Endodermal cell (in vitro differentiated cells): ENCODE measurements at regions not wholly inside any gene's neighbourhood (a gene's known extent, or its start where the extent isn't known, plus 50 kb on each side); places are given as distances from the start of the nearest gene placed in this dataset.
A peak's percentile ranks its signal among the peaks of the same experiment; 100 is the strongest.

ENCODE experiments used
- DNase-seq: peaks from one replicate; pipeline ENCODE4 v3.0.0-alpha.2; 2017
- H3K27ac ChIP-seq: 2 replicates; pipeline ENCODE4 v1.5.1; 2013; ENCODE audit warnings: mild to moderate bottlenecking, low read depth, low read length, moderate library complexity
- H3K27me3 ChIP-seq: 2 replicates; pipeline ENCODE4 v1.6.1; 2013; ENCODE audit warnings: mild to moderate bottlenecking, low read length, moderate library complexity; ENCODE audit not compliant: insufficient read depth, control insufficient read depth, poor library complexity, severe bottlenecking
- H3K36me3 ChIP-seq: 2 replicates; pipeline ENCODE4 v1.7.0; 2013; ENCODE audit warnings: mild to moderate bottlenecking, low read length, moderate library complexity; ENCODE audit not compliant: control insufficient read depth, insufficient read depth
- H3K4me1 ChIP-seq: one replicate; pipeline ENCODE4 v1.7.0; 2013; ENCODE audit warnings: low read length; ENCODE audit not compliant: control insufficient read depth, insufficient read depth
- H3K4me3 ChIP-seq: 2 replicates; pipeline ENCODE4 v1.5.1; 2013; ENCODE audit warnings: mild to moderate bottlenecking, low read length, moderate library complexity
- H3K9ac ChIP-seq: 2 replicates; pipeline ENCODE4 v1.6.1; 2013; ENCODE audit warnings: mild to moderate bottlenecking, low read length, moderate library complexity; ENCODE audit not compliant: poor library complexity, severe bottlenecking; ENCODE audit errors: extremely low read depth
- H3K9me3 ChIP-seq: 2 replicates; pipeline ENCODE4 v1.6.1; 2013; ENCODE audit warnings: mild to moderate bottlenecking, low read length, moderate library complexity; ENCODE audit not compliant: control insufficient read depth
- H3K27ac Mint-ChIP-seq: 2 replicates; pipeline ENCODE4 v1.8.0; 2020; ENCODE audit warnings: mixed read lengths
- H3K27me3 Mint-ChIP-seq: 2 replicates; pipeline ENCODE4 v1.8.0; 2021; ENCODE audit warnings: mild to moderate bottlenecking, mixed read lengths; ENCODE audit not compliant: insufficient read depth
- H3K36me3 Mint-ChIP-seq: 2 replicates; pipeline ENCODE4 v1.8.0; 2020; ENCODE audit warnings: low read depth, mixed read lengths
- H3K4me1 Mint-ChIP-seq: 2 replicates; pipeline ENCODE4 v1.8.0; 2020; ENCODE audit warnings: mixed read lengths
- H3K4me3 Mint-ChIP-seq: 2 replicates; pipeline ENCODE4 v1.8.0; 2020; ENCODE audit warnings: mild to moderate bottlenecking, moderate library complexity, mixed read lengths
- H3K9me3 Mint-ChIP-seq: 2 replicates; pipeline ENCODE4 v1.8.0; 2020; ENCODE audit warnings: mild to moderate bottlenecking, mixed read lengths
- CTCF ChIP-seq: fragments of 200-600 bp; sonication (generic); conservative IDR thresholded peaks from 2 replicates; pipeline ENCODE4 v1.5.0; 2021; ENCODE audit warnings: antibody characterized with exemption, mild to moderate bottlenecking
- WGBS, 2 experiments: methylation state at CpG; one replicate each; pipeline versions ENCODE4 v1.1.5 to v1.1.7; 2013; ENCODE audit warnings: missing lambda C conversion rate in 2 of 2, mixed read lengths in 1 of 2; ENCODE audit not compliant: insufficient coverage in 1 of 2, insufficient read length in 1 of 2; 5-methylcytosine and 5-hydroxymethylcytosine counted together

GRCh38 chr14:38737686-38738407 is 365.2 kb downstream of the SEC23A start:
- no peak for TF ChIP-seq CTCF
- H3K4me1 ChIP-seq = peaks cover 3% of the 10 kb centered on the region
- DNase-seq = peak; percentile 61
- H3K9me3 Mint-ChIP-seq = peaks cover 2% of the 10 kb centered on the region
- no peaks in the 10 kb centered on the region for H3K27me3 ChIP-seq
- H3K9me3 ChIP-seq = peaks cover 15% of the 10 kb centered on the region
- 68 to 88% methylated on average over 9 to 12 of the region's 12 CpGs for WGBS, 2 experiments
- H3K4me3 Mint-ChIP-seq = no peak overlapping the region
- peaks cover 3% of the 10 kb centered on the region for H3K27me3 Mint-ChIP-seq
- no peak overlapping the region for H3K27ac Mint-ChIP-seq
- H3K9ac ChIP-seq = no peak overlapping the region
- H3K36me3 ChIP-seq = no peaks in the 10 kb centered on the region
- H3K4me1 Mint-ChIP-seq = peaks cover 4% of the 10 kb centered on the region
- H3K36me3 Mint-ChIP-seq = no peaks in the 10 kb centered on the region
- no peak overlapping the region for H3K4me3 ChIP-seq
- peak overlapping the region; percentile 91 for H3K27ac ChIP-seq

GRCh38 chr14:38735005-38735404 is 368.0 kb downstream of the SEC23A start:
- H3K9me3 Mint-ChIP-seq = peaks cover 2% of the 10 kb centered on the region
- WGBS, 2 experiments = 90 to 100% methylated on average over 4 to 5 of the region's 5 CpGs
- DNase-seq = no peak

GRCh38 chr14:38731962-38732361 is 371.1 kb downstream of the SEC23A start:
- Mint-ChIP-seq H3K9me3 (peaks cover 2% of the 10 kb centered on the region), H3K27ac (no peak overlapping the region), H3K27me3 (peaks cover 3% of the 10 kb centered on the region), H3K36me3 (no peaks in the 10 kb centered on the region), H3K4me1 (no peaks in the 10 kb centered on the region), H3K4me3 (no peak overlapping the region)
- Histone ChIP-seq H3K4me3 (no peak overlapping the region), H3K9ac (no peak overlapping the region), H3K36me3 (no peaks in the 10 kb centered on the region), H3K27me3 (no peaks in the 10 kb centered on the region), H3K4me1 (no peaks in the 10 kb centered on the region), H3K27ac (no peak overlapping the region), H3K9me3 (peaks cover 15% of the 10 kb centered on the region)
- TF ChIP-seq CTCF = no peak
- 82% methylated on average over 1 of the region's 1 CpG; no CpG with 5 or more reads in 1 of the 2 experiments for WGBS, 2 experiments
- no peak for DNase-seq

More at GRCh38 chr14:38735005-38735404, 368.0 kb downstream of the SEC23A start:
- H3K36me3 Mint-ChIP-seq = no peaks in the 10 kb centered on the region
- no peak overlapping the region for H3K27ac Mint-ChIP-seq
- Histone ChIP-seq H3K27ac (no peak overlapping the region), H3K9me3 (peaks cover 15% of the 10 kb centered on the region), H3K4me3 (no peak overlapping the region), H3K36me3 (no peaks in the 10 kb centered on the region), H3K9ac (no peak overlapping the region), H3K27me3 (no peaks in the 10 kb centered on the region), H3K4me1 (peaks cover under 1% of the 10 kb centered on the region)
- H3K4me1 Mint-ChIP-seq = peaks cover under 1% of the 10 kb centered on the region
- H3K27me3 Mint-ChIP-seq = peaks cover 3% of the 10 kb centered on the region
- TF ChIP-seq CTCF = no peak
- no peak overlapping the region for H3K4me3 Mint-ChIP-seq
